ENCODE measurements at regions not wholly inside any gene's neighbourhood (a gene's known extent, or its start where the extent isn't known, plus 50 kb on each side); places are given as distances from the start of the nearest gene placed in this dataset.
"Not testable (repeated sequence)": the region's sequence is repeated elsewhere in the genome, so short reads cannot be mapped to it uniquely, and the experiment has no call there.

DNA sequence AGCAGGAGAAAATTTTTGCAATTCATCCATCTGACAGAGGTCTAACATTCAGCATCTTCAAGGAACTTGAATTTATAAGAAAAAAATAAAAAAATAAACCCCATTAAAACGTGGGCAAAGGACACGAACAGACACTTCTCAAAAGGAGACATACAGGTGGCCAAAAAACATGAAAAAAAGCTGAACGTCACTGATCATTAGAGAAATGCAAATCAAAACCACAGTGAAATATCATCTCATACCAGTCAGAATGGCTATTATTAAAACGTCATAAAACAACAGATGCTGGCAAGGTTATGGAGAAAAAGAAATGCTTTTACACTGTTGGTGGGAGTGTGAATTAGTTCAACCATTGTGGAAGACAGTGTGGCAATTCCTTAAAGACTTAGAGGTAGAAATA lies 209.2 kb downstream of the SPRY1 start:
- TF ChIP-seq, protein P1, sequence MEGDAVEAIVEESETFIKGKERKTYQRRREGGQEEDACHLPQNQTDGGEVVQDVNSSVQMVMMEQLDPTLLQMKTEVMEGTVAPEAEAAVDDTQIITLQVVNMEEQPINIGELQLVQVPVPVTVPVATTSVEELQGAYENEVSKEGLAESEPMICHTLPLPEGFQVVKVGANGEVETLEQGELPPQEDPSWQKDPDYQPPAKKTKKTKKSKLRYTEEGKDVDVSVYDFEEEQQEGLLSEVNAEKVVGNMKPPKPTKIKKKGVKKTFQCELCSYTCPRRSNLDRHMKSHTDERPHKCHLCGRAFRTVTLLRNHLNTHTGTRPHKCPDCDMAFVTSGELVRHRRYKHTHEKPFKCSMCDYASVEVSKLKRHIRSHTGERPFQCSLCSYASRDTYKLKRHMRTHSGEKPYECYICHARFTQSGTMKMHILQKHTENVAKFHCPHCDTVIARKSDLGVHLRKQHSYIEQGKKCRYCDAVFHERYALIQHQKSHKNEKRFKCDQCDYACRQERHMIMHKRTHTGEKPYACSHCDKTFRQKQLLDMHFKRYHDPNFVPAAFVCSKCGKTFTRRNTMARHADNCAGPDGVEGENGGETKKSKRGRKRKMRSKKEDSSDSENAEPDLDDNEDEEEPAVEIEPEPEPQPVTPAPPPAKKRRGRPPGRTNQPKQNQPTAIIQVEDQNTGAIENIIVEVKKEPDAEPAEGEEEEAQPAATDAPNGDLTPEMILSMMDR (IDR thresholded peaks at IDR 0.05), result not testable (repeated sequence)
- TF ChIP-seq NFE2L1 (CRISPR knock-in tag; IDR thresholded peaks at IDR 0.05); NR2C2 (CRISPR knock-in tag; IDR thresholded peaks at IDR 0.05); ZNF232 (CRISPR knock-in tag; IDR thresholded peaks at IDR 0.05); NR3C1 (CRISPR knock-in tag; conservative IDR thresholded peaks at IDR 0.05; ENCODE audit: low read depth); SMAD4 (CRISPR knock-in tag; IDR thresholded peaks at IDR 0.05): not testable (repeated sequence)

All from WTC11 (cell line).